Body of pancreas (tissue), 4 donors: ENCODE measurements at regions not wholly inside any gene's neighbourhood (a gene's known extent, or its start where the extent isn't known, plus 50 kb on each side); places are given as distances from the start of the nearest gene placed in this dataset.

Experiments
- ATAC-seq: fragments of 150-250 bp; one replicate; pipeline ENCODE4 v1.9.1; 2016
- DNase-seq, 4 donors: peaks; one replicate each; pipeline ENCODE4 v3.0.0-alpha.2; 2019
- H3K27ac ChIP-seq, 4 donors: fragments of 200-600 bp; sonication (generic); 1 replicate in 3 of 4; 2 replicates in 1 of 4; pipeline versions ENCODE4 v1.5.1 to v1.6.1; 2016 to 2019; ENCODE audit warnings: mild to moderate bottlenecking in 1 of 4, mixed read lengths in 1 of 4, moderate library complexity in 1 of 4
- H3K27me3 ChIP-seq, 2 donors: fragments of 200-600 bp; sonication (generic); one replicate each; pipeline ENCODE4 v1.6.0; 2016; ENCODE audit warnings: mild to moderate bottlenecking in 1 of 2
- H3K36me3 ChIP-seq, 2 donors: fragments of 200-600 bp; sonication (generic); replicated peaks in 1 of 2; 2 replicates each; pipeline ENCODE4 v1.5.1; 2016; ENCODE audit warnings: low read depth in 2 of 2; ENCODE audit not compliant: insufficient read depth in 1 of 2
- H3K4me1 ChIP-seq: fragments of 200-600 bp; sonication (generic); one replicate; pipeline ENCODE4 v1.6.0; 2016
- H3K4me3 ChIP-seq, 2 donors: fragments of 200-600 bp; sonication (generic); 1 replicate in 1 of 2; 2 replicates in 1 of 2; pipeline ENCODE4 v1.5.1; 2016 to 2019
- H3K9me3 ChIP-seq, 3 donors: fragments of 200-600 bp; sonication (generic); 1 replicate in 2 of 3; 2 replicates in 1 of 3; pipeline ENCODE4 v1.5.1; 2016
- POLR2A ChIP-seq, 3 donors: fragments of 450-650 bp; IDR thresholded peaks; one replicate each; pipeline ENCODE4 v1.6.1; 2016; ENCODE audit warnings: antibody characterized with exemption in 3 of 3, mild to moderate bottlenecking in 2 of 3
- WGBS, 2 donors: methylation state at CpG; one replicate each; pipeline ENCODE4 v1.1.5; 2017; 5-methylcytosine and 5-hydroxymethylcytosine counted together
- intact Hi-C: fragments of 100-400 bp; cut with DNase I; formaldehyde crosslinking; loops from one replicate; pipeline ENCODE4 v1.15.1; 2023
- TF ChIP-seq, protein P1 (sequence below), 7 experiments: fragments of 450-650 bp in 4 of 7; fragments of 200-600 bp in 3 of 7; sonication (generic) in 3 of 7; IDR thresholded peaks; one replicate each; pipeline ENCODE4 v1.5.1; 2016 to 2019; ENCODE audit warnings: antibody characterized with exemption in 7 of 7

DNA sequence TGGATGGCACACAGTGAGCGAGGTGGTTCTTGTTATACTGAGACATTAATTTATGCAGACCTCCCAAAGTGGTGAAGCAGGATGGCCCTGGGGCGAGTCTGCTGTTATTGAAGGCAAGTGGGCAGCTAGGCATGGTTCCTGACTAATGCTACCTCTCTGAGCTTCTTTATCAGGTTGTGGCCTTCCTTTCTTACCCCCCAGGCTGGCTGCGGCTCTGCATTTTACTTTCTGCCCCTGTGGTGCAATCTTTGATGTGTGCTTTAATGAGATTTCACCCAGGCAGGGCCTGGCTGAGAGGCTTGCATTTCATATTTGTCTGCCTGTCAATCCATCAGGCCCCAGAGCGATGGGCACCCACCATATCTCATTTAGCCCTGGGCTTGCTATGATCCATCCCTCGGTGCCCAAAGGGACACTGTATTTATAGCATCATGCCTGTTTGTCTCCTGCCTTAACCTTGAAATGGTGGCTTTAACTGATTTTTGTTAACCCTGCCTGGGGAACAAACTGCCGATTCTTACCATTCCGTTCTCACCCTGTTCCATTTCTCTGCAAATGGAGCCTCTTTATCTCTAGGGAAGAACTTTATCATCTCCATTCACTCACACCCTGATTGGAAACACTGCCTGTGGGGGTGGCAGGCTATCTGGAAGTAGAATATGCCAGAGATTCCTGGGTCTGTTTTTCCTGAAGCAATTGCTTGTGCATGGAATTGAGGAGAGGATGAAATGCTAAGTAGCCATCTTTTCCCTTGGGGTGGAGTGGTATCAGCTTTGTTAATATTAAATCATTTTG lies 316.2 kb upstream of the THSD7B start:
- H3K27me3 ChIP-seq, result no peaks in the 10 kb centered on the region
- DNase-seq (no peak), ATAC-seq (no peak)
- no peak overlapping the region for H3K4me3 ChIP-seq
- TF ChIP-seq POLR2A (IDR thresholded peaks at IDR 0.05), result no peak
- TF ChIP-seq, protein P1, sequence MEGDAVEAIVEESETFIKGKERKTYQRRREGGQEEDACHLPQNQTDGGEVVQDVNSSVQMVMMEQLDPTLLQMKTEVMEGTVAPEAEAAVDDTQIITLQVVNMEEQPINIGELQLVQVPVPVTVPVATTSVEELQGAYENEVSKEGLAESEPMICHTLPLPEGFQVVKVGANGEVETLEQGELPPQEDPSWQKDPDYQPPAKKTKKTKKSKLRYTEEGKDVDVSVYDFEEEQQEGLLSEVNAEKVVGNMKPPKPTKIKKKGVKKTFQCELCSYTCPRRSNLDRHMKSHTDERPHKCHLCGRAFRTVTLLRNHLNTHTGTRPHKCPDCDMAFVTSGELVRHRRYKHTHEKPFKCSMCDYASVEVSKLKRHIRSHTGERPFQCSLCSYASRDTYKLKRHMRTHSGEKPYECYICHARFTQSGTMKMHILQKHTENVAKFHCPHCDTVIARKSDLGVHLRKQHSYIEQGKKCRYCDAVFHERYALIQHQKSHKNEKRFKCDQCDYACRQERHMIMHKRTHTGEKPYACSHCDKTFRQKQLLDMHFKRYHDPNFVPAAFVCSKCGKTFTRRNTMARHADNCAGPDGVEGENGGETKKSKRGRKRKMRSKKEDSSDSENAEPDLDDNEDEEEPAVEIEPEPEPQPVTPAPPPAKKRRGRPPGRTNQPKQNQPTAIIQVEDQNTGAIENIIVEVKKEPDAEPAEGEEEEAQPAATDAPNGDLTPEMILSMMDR (IDR thresholded peaks at IDR 0.05), result no peak
- 51 to 68% methylated on average over 7 of the region's 7 CpGs for WGBS, 2 donors
- H3K36me3 ChIP-seq, result no peaks in the 10 kb centered on the region
- H3K9me3 ChIP-seq, result no peaks in the 10 kb centered on the region
- H3K27ac ChIP-seq, result no peak overlapping the region
- H3K4me1 ChIP-seq, result no peaks in the 10 kb centered on the region
- intact Hi-C loops, result no loop called here

DNA sequence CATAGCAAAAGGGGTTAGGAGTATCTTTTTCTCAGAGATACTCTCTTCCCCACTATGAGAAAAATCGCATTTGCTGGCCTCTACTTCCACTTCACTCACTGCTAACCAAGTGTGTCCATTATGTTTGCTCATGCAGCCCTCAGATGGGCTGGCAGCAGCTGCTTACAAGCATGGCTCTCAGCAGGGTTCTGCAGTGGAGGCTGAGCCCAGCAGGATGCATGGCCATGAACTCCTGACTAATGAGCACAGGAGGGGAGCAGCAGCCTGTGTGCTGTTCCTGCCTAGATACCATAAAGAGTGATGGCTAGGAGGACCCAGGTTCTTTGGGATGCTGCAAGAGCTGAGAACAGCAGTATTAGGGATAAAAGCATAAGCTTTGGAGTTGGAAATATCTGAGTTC lies 316.9 kb upstream of the THSD7B start:
- 8 to 37% methylated on average over 1 of the region's 1 CpG for WGBS, 2 donors
- H3K4me1 ChIP-seq, result no peaks in the 10 kb centered on the region
- TF ChIP-seq, protein P1 (IDR thresholded peaks at IDR 0.05), result no peak
- no peak for TF ChIP-seq POLR2A (IDR thresholded peaks at IDR 0.05)

DNA sequence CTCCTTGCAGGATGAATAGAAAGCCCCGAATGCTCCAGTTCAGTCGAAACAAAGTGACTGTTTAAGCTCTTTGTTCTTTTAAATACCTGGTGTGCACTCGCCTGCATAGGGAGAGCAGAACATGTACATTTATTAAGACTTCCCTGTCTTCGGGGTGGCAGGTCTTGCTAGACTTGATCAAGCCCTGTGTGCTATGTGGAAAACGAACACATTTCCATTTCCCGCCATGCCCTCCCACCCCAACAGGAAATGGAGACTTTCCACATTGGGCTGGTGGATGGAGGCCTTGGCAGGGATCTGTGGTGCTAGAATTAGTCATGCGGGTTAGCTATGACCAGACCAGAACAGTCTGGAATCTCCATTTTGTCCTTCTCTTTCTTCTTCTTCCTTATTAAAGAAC lies 321.0 kb upstream of the THSD7B start:
- no peak overlapping the region for H3K27ac ChIP-seq
- TF ChIP-seq, protein P1 (IDR thresholded peaks at IDR 0.05), result no peak
- no peak for TF ChIP-seq POLR2A (IDR thresholded peaks at IDR 0.05)
- H3K27me3 ChIP-seq, result no peaks in the 10 kb centered on the region
- no peaks in the 10 kb centered on the region for H3K4me1 ChIP-seq
- no peak for DNase-seq
- no peak for ATAC-seq
- 53 to 55% methylated on average over 7 of the region's 7 CpGs for WGBS, 2 donors
- intact Hi-C loops, result no loop called here
- H3K4me3 ChIP-seq, result no peak overlapping the region
- H3K9me3 ChIP-seq, result no peaks in the 10 kb centered on the region
- H3K36me3 ChIP-seq, result no peaks in the 10 kb centered on the region

More for the DNA sequence above, 316.9 kb upstream of the THSD7B start:
- no peaks in the 10 kb centered on the region for H3K9me3 ChIP-seq
- DNase-seq, result no peak
- H3K36me3 ChIP-seq, result no peaks in the 10 kb centered on the region
- H3K27ac ChIP-seq, result no peak overlapping the region
- H3K4me3 ChIP-seq, result no peak overlapping the region
- H3K27me3 ChIP-seq, result no peaks in the 10 kb centered on the region
- no peak for ATAC-seq
- intact Hi-C loops, result no loop called here

DNA sequence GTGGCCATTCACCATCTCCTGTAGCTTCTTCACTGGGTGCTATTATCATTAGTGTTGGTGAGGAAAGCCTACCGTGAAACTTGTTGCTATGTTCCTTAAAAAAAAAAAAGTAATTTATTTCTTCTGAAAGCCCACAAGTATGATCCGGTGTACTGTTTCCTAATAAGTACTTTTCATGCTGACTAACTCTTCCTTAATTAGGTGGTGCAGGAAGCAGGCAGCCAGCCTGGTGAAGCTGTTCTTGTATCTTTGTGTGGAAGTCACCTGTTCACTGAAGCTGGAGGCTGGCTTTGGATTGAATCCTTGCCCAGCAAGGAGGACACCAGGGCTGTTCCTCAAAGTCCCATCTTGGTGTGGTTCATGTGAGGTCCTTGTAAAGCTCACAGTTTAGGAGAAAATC lies 321.7 kb upstream of the THSD7B start:
- WGBS, 2 donors, result 31 to 53% methylated on average over 2 of the region's 2 CpGs

More for the DNA sequence above, 321.7 kb upstream of the THSD7B start:
- TF ChIP-seq, protein P1 (IDR thresholded peaks at IDR 0.05), result no peak
- no peak for TF ChIP-seq POLR2A (IDR thresholded peaks at IDR 0.05)
- intact Hi-C loops, result no loop called here
- no peaks in the 10 kb centered on the region for H3K36me3 ChIP-seq
- H3K27me3 ChIP-seq, result no peaks in the 10 kb centered on the region
- H3K4me3 ChIP-seq, result no peak overlapping the region
- DNase-seq (no peak), ATAC-seq (no peak)
- H3K27ac ChIP-seq, result no peak overlapping the region
- no peaks in the 10 kb centered on the region for H3K4me1 ChIP-seq
- no peaks in the 10 kb centered on the region for H3K9me3 ChIP-seq
